ENCODE measurements at regions not wholly inside any gene's neighbourhood (a gene's known extent, or its start where the extent isn't known, plus 50 kb on each side); places are given as distances from the start of the nearest gene placed in this dataset.
A peak's percentile ranks its signal among the peaks of the same experiment; 100 is the strongest.
"Not testable (repeated sequence)": the region's sequence is repeated elsewhere in the genome, so short reads cannot be mapped to it uniquely, and the experiment has no call there.

DNA sequence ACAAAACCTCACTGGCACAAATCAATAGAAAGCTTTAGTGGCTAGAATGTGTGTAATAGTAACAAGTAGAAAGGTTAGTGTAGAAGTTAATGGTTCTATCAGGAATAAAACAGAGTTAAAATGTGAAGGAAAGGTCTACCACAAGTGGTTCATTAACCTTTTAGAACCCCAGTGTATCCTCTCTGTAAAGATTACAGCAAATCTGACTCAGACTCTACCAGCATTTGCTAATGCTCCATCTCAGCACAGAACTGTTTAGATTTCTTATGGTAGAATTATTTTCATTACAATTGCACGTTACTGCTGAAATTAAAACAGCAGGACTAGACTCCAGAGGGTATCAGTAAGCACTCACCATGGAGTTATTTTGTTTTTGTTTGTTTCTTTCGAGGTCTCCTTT, 609.0 kb upstream of the LMO3 start:
- DNase-seq = no peak

DNA sequence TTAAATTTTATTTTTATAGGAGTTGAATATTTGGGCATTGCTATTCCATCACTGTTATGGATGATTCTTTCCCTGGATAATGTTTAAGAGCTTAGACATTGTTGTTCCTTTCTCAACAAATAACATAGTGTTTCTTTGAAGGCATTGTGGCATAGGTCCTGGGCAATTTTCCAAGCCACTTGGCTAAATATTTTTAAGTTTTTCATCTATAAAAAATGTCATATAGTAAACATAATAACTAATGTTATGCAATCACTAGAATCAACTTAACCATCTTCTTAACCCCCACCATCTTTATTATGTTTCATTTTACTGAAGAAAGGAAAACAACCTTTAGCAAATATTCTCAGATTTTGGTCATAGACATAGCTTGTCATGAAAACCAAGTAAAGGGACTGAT, 600.6 kb upstream of the LMO3 start:
- DNase-seq = no peak

DNA sequence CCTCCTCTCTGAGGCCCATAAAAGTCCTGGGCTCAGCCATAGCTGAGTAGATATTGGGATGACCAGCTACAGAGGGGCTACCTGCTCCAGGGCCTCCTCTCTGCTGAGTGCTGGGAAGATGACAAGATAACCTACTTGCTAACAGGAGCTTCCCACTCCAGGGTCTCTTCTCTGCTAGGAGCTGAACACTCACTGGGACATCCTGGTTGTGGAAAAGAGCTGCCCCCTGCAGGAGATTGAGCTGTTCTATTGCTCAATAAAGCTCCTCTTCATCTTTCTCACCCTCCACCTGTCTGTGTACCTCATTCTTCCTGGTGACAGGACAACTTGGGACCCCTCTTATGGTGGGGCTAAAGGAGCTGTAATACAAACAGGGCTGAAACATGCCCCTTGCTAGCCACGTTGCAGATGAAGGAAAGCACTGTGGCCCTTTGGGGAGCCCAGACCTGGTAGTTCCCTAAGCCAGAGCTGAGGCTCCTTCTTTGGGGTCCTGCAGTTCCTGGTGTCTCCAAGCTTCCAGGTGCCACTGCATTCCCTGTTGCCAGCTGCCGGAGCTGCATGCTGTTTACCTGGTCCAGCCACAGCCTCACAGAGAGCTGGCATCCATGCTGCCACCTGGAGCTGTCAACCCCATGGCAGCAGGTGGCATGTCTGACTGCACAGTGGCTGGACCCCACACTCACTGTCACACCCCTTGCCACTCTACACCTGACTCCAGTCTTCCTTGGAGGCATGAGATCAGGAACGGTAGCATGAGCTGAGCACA, 598.5 kb upstream of the LMO3 start:
- no peak for DNase-seq

DNA sequence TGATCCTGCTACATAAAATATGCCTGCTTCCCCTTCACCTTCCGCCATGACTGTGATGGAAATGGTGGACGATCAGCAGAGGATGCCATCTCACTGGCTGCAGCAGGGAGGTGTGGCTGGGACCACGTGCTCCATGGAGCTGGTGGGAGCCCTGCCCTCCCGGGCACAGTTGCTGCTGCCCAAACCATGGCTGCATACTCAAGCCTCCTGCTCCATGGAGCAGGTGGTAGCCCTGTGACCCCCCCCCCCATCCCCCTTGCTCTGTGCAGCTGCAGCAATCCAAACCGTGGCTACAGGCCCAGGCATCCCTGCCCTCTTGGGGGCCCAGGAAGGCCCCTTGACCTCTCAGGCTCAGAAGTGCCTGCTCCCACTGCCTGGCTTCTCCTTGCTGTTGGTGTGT, 597.5 kb upstream of the LMO3 start:
- DNase-seq = no peak

DNA sequence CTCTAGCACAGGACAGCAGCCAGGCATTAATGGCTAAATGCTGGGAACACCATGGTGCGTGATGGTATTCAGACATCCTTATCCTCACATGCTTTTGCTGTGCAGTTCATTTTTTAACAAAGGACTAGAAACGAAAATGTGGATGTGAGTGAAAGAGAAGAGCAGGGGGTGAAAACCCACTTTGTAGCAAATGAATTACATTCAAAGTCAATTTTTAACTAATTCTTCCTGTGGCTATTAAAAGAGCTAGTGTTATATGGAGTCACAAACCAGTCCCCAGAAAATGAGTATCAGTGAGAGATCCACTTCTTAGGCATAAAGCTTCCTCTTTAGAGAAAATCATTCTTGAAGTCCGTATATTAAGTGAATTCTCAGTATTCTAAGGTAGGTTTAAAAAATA, 592.0 kb upstream of the LMO3 start:
- no peak for DNase-seq

DNA sequence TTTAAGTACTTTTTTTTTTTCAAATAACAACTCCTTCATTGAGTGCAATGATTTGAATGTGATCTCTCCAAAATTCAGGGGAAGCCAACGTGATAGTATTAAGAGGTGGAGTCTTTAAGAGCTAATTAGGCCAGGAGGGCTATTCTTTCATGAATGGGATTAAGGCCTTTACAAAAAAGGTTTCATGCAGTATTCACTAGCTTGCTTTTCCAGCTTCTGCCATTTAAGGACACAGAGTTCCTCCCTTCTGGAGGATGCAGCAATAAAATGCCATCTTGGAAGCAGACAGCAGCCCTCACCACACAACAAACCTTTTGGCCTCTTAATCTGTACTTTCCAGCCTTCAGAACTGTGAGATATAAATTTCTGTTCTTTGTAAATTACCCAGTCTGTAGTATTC, 586.8 kb upstream of the LMO3 start:
- no peak for DNase-seq

DNA sequence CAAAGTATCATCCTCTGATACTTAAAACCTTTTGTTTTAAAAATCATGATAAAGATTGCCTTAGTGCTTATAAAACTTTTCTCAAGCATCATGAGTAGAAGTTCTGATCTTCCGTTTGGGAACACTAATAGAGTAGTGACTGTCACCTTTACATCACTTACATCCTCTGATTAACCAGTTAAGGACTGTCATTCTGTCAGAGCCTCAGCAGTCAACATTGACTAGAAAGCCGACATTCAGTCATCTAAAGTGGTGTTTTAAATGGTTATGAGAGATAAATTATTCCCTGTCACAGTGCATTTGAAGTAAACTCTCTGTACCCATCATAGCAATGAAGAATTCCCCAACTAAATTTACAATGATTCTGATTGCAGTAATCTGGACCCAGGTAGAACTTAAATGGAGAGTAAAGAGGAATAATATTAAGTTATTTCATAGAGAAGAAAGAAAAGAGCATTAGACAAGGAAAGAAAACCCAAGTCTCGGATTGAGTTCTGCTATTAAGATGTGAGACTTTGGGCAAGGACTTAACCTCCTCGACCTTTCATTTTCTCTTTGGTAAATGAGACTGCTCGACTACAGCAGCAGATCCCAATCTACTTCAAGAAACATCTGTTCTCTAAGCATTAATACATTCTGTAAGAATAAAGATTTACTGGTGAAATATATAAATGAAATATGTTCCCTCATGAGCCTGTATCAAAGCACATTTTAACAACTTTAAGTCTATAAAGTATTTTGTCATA, 563.9 kb upstream of the LMO3 start:
- no peak for DNase-seq

DNA sequence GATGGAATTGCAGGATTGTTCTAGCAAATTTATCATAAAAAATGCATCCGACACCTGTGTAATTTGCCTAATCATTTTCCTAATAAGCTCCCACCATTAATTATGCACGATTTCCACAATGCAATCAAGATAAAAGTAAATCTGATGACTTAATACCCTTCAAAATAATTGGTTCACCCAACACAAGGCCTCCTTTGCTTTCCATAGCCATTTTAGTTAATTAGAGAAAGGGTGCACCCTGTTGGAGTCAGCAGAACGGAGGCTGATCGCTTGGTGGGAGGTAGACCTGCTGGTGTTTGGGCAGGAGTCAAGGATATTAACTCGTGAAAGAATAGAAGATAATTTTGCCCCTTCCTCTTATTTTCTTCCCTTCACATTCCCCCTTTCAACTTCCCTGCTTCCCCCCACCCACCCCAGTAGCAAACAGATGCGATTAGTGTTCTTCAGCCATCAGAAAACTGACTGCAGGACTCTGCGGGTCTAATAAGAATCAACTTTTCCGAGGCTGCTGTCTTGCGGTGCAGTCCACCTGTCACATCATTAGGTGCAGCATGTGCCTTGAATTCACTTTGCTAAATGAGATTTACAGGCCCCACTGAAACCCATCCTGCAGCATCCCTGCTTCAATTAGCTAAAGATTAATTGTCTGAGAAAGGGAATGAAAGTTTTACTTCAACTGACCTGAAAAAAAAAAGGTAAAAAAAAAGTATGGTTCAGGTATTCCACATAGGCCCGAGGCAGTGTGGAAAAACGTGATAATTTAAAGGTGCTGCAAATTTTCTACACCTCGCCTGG, 553.7 kb upstream of the LMO3 start:
- peak in 1 of 3 experiments; percentile 40 for DNase-seq

DNA sequence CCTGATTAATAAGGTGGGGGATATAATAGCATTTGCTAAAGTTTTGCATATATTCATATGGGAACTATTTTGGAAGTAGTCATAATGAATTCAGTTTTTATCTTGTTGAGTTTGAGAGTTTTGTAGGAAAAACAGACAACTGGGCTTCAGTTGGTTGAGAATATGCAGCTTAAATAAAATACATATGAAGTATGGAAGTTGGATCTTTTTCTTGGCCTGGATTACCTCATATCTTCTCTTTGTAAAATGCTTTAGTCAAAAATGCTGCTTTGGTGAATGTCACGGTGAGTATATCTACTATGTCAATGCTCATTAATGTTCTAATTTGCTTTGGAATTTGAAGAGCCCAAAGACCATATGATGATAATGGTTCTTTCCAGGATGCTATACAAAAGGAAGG, 552.2 kb upstream of the LMO3 start:
- DNase-seq = no peak

DNA sequence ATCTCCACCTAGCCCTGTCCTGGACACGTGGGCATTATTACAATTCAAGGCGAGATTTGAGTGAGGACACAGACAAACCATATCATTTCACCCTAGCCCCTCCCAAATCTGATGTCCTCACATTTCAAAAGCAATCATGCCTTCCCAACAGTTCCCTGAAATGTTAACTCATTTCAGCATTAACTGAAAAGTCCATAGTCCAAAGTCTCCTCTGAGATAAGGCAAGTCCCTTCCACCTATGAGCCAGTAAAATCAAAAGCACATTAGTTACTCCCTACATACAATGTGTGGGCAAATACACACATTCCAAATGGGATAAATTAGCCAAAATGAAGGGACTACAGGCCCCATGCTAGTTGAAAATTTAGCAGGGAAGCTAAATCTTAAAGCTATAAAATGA, 546.0 kb upstream of the LMO3 start:
- DNase-seq = no peak

DNA sequence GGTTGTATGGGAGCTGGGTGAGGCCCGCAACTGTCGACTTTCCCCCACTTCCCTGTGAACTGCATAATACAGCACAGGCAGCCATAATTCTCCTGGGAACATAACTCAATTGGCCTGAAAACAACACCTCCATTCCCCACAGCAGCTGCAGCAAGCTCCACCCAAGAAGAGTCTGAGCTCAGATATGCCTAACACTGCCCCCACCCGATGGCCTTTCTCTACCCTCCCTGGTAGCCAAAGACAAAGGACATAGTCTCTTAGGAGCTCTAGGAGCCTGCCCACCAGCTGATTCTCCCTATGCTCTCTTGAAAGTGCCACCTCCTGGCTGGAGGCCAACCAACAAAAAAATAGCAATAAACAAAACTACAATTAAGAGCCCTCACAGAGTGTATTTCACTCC, 542.7 kb upstream of the LMO3 start:
- peak in 2 of 3 experiments; percentile 3 to 26 for DNase-seq

DNA sequence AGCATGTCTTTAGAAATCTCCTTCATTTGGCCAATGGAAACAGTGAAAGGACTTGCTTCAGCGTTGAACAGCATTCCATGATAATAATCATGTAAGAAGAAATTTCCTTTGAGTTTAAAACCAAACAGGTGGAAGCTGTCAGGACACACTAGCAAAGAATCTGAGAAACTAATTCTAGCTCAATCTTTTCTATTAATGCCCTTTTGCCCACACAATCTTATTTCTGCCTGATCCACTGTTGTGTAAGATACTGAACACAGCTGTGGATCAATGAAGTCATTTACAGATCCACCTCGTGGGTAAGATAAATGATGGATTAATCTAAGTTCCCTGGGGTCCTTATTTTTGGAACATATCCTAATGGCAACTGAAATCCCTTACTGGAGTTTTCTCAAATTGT, 536.9 kb upstream of the LMO3 start:
- DNase-seq = no peak

DNA sequence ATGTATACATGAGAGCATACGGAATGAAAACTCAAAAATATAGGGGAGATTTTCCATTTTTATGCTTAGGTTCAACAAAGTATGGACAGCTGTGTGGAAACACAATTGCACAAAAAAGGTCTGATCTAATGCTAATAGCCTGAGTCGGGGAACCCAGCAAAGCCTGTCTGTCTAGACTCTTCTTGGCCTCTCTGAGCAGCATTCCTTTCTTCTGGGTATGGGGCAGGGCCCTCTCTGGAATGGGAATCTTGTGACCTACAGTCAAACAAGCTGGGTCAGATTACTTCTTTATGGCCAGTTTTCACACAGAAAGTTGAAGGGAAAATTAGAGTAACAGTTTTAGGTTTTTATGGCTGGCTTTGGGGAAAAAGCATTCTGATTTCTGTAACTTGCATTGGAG, 534.0 kb upstream of the LMO3 start:
- DNase-seq = no peak

DNA sequence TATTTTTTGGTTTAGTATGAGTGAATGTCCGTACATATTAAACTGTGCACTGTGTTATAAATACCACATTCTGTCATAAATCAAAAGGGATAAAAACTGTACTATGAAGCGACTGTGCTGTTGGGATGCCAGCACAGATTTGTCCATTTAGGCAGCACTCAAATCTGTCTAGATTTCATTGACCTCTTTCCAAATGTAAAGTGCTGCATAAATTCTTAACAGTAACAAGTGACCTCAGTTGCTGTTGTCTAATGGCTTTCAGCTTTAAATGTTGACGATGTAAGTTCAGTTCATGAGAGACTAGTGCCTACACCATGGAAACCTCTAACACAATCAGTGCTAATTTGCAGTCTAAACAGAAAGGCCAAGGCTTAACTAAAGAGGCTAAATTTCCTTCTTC, 531.4 kb upstream of the LMO3 start:
- DNase-seq = peak in 1 of 3 experiments; percentile 15

DNA sequence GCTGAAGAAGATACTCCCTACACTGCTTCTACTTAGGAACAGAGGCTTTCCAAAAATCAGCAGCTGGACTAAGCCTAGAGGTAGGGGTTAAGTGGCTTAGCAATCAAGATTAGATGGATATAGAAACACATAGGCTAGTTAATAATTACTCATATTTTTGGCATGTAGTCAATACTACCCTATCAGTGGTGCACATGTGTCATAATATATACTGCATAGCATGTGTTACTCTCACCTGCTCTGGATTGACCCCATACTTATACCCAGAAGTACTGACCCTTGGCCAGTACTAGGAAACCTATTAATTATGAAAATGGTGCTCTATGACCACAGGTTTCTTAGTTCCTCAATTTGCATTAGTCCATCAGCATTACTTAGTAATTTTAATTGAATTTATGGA, 528.4 kb upstream of the LMO3 start:
- DNase-seq = no peak

DNA sequence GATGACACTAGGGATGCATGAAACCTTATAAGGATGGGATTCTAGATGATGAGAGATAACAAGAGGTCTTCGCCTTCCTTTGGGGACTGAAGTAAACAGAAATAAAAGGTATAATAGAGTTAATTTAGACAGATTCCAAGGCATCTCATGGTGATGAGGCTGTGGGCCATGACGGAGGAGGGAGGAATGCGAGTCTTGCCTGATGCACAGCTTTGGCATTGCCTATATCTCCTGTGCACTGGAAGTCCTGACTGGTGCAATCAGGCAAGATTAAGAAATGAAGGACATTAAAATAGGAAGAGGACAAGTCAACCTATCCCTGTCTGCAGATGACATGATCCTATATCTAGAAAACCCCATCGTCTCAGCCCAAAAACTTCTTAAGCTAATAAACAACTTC, 526.4 kb upstream of the LMO3 start:
- DNase-seq = no peak

DNA sequence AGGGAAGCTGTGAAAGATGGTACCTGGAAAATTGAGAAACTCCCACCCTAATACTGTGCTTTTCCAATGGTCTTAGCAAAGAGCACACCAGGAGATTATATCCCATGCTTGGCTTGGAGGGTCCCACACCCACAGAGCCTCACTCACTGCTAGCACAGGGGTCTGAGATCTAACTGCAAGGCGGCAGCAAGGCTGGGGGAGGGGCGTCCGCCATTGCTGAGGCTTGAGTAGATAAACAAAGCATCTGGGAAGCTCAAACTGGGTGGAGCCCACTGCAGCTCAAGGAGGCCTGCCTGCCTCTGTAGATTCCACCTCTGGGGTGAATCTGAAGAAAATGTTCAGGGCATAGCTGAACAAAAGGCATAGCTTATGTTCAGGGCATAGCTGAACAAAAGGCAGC, 510.6 kb upstream of the LMO3 start:
- DNase-seq = not testable (repeated sequence)

DNA sequence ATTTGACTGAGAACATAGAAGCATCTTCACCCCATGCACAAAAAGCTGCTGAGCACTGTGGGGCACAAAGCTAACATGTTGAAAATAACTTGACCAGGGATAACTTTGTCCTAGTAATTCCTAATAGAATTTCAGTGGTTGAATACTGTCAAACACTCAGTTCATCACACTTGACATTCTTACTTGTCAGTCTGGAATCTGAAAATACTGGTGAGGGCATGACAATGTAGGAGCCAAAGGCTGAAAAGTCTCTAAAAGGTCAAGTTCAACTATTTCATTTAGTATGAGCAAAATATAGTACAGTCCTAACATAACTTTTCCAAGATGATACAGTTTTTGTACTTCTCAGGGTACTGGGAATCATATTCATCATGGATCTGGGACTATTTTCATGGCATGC, 504.4 kb upstream of the LMO3 start:
- peak in 1 of 3 experiments; percentile 46 for DNase-seq

DNA sequence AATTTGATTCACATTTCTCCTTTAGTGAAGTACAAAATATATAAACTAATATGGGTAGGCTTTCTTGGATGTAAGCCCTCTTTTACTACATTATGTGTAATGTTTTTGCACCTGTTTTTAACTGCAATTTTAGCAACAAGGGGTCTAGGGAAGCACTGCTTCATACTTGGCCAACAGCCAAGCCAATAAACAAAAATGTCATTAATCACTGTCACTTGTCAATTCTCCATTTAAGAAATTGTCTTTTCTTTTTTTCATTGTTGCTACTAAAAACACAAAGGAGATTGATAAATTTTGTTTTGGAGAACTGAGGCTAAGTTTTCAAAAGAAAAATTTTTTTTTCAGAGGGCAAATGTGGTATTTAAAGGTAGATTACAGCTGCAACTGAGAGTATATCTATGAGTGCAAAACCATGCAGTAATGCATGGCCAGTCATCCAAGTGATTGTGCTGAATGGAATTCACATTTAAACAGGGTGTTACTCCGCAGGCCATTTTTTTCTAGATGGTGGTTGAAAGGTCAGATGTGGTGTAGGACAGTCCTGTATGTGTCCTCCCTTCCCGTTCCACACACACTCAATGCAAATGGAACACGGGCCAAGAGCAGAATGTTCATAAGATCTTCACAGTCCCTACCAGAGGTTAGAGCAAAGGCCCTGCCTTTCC, 503.0 kb upstream of the LMO3 start:
- DNase-seq = peak; percentile 66 to 98 (median 79)

DNA sequence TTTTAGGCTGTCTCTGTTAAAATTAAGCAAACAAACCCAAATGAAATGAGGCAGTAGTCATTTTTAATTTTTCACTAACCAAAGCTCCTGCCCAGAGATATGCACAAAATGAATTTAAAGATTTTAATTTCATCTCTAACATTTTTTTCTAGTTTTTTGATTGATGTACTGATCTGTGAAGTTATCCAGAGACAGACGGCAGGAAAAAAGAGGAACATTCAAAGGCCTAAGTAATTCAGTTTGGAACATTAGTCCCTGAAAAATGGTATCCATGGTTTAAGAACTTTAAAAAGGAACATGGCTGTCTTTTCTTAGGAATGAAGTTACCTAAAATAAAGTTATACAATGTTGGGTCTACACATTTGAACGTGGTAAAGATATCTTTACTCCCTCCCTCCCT, 498.8 kb upstream of the LMO3 start:
- no peak for DNase-seq

DNA sequence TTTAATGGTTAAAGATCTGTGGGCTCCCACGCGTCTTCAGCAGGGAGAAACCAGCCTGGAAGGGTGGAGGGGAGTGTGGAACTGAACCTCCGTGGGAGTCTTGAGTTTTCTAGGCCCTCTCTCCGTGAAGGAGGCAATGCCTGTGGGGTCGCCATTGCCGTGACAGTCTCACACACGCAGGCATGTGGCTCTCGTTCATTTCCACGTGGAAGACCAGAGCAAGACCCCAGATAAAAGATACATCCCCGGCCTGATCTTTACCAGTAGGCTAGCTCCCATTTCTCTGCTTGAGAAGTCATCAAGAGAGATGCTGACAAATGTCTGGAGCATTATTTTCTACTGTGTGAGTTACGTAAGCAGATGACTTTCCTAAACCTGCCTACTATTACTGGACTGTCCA, 491.7 kb upstream of the LMO3 start:
- no peak for DNase-seq

DNA sequence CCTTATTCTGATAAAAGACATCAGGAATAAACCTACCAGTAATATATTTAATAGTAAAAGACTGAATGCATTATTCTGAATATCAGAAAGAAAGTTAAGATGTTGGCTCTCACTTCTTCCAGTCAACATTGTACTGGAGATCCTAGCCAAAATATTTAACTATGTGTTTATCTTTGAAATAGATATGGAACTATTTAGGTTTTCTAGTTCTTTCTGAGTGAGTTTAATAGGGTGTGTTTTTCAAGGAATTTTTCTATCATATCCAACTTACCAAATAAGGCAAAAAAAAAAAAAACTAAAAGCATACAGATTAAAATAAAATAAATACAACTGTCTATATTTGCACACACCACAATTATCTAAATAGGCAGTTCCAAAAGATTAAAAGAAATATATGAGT, 478.9 kb upstream of the LMO3 start:
- DNase-seq = no peak

DNA sequence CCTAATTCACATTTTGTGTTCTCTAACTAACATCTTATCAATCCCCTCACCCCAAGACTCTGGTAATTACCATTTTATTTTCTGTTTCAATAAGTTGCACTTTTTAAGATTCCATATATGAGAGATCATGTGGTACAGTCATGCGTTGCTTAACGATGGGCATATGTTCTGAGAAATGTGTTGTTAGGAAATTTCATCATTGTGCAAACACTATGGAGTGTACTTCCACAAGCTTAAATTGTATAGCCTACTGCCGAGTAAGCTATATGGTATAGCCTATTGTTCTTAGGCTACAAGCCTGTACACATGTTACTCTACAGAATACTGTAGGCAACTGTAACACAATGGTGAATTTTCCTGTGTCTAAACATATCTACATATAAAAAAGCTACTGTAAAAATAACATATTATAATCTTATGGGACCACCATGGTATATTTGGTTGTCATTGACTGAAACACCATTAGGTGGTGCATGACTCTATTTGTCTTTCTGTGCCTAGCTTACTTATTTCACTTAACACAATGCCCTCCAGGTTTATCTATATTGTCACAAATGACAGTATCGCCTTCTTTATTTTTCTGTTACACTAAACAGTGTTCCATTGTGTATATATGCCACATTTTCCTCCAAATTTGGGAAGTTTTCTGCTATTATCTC, 473.4 kb upstream of the LMO3 start:
- no peak for DNase-seq

Data from NCI-H1417 (cell line).